H9 (cell line): ENCODE measurements at regions not wholly inside any gene's neighbourhood (a gene's known extent, or its start where the extent isn't known, plus 50 kb on each side); places are given as distances from the start of the nearest gene placed in this dataset.

Experiments used
- DNase-seq: peaks from one replicate; pipeline ENCODE4 v3.0.0-alpha.2; 2017
- H2AFZ ChIP-seq: one replicate; pipeline ENCODE4 v1.6.1; 2013; ENCODE audit warnings: mild to moderate bottlenecking, low read length, control low read depth, moderate library complexity
- H2AK5ac ChIP-seq: 2 replicates; pipeline ENCODE4 v1.6.1; 2013; ENCODE audit warnings: low read length, control low read depth, mixed read lengths; ENCODE audit not compliant: insufficient read length
- H2BK120ac ChIP-seq: one replicate; pipeline ENCODE4 v1.6.1; 2013; ENCODE audit warnings: low read depth, mild to moderate bottlenecking, low read length, control low read depth, inconsistent platforms; ENCODE audit not compliant: poor library complexity, severe bottlenecking
- H2BK12ac ChIP-seq: 2 replicates; pipeline ENCODE4 v1.6.1; 2013; ENCODE audit warnings: low read length, control low read depth, mixed read lengths, low read depth; ENCODE audit not compliant: insufficient read length
- H2BK15ac ChIP-seq: 2 replicates; pipeline ENCODE4 v1.6.1; 2013; ENCODE audit warnings: low read depth, low read length, control low read depth
- H2BK20ac ChIP-seq: one replicate; pipeline ENCODE4 v1.6.1; 2013; ENCODE audit warnings: low read depth, mild to moderate bottlenecking, low read length, control low read depth, inconsistent platforms; ENCODE audit not compliant: poor library complexity, severe bottlenecking
- H2BK5ac ChIP-seq: 2 replicates; pipeline ENCODE4 v1.6.1; 2013; ENCODE audit warnings: low read length, control low read depth, mixed read lengths; ENCODE audit not compliant: insufficient read length
- H3K14ac ChIP-seq: 2 replicates; pipeline ENCODE4 v1.6.1; 2013; ENCODE audit warnings: low read length, control low read depth; ENCODE audit not compliant: insufficient read depth
- H3K18ac ChIP-seq: 2 replicates; pipeline ENCODE4 v1.6.1; 2013; ENCODE audit warnings: low read depth, mild to moderate bottlenecking, mixed read lengths, low read length, control low read depth; ENCODE audit not compliant: insufficient read length
- H3K23ac ChIP-seq: 2 replicates; pipeline ENCODE4 v1.6.1; 2013; ENCODE audit warnings: low read length, control low read depth, mixed read lengths, low read depth; ENCODE audit not compliant: insufficient read length
- H3K23me2 ChIP-seq: 2 replicates; pipeline ENCODE4 v1.6.1; 2013; ENCODE audit warnings: low read depth, mild to moderate bottlenecking, mixed read lengths, low read length, control low read depth; ENCODE audit not compliant: insufficient read length, poor library complexity, severe bottlenecking
- H3K27ac ChIP-seq: 2 replicates; pipeline ENCODE4 v1.5.1; 2013; ENCODE audit warnings: low read length, control low read depth, mixed read lengths, low read depth; ENCODE audit not compliant: insufficient read length
- H3K27me3 ChIP-seq: 2 replicates; pipeline ENCODE4 v1.6.1; 2013; ENCODE audit warnings: low read length, control low read depth, inconsistent platforms; ENCODE audit not compliant: insufficient read depth
- H3K4ac ChIP-seq: 2 replicates; pipeline ENCODE4 v1.6.1; 2013; ENCODE audit warnings: low read depth, mild to moderate bottlenecking, control low read depth, inconsistent platforms, low read length, moderate library complexity
- H3K4me1 ChIP-seq: 2 replicates; pipeline ENCODE4 v1.6.1; 2013; ENCODE audit warnings: low read length, control low read depth, inconsistent platforms; ENCODE audit not compliant: insufficient read depth
- H3K4me2 ChIP-seq: 2 replicates; pipeline ENCODE4 v1.6.1; 2013; ENCODE audit warnings: low read length, control low read depth, mixed read lengths; ENCODE audit not compliant: insufficient read length, insufficient read depth
- H3K56ac ChIP-seq: 2 replicates; pipeline ENCODE4 v1.6.1; 2013; ENCODE audit warnings: low read depth, mild to moderate bottlenecking, mixed read lengths, low read length, control low read depth; ENCODE audit not compliant: insufficient read length
- H3K79me1 ChIP-seq: 2 replicates; pipeline ENCODE4 v1.6.1; 2013; ENCODE audit warnings: low read depth, mild to moderate bottlenecking, moderate library complexity, low read length, control low read depth, inconsistent platforms; ENCODE audit not compliant: insufficient read depth, poor library complexity, severe bottlenecking
- H3K79me2 ChIP-seq: 2 replicates; pipeline ENCODE4 v1.6.1; 2013; ENCODE audit warnings: low read length, control low read depth, inconsistent platforms; ENCODE audit not compliant: insufficient read depth
- H3K9ac ChIP-seq: 2 replicates; pipeline ENCODE4 v1.6.1; 2013; ENCODE audit warnings: low read length, control low read depth, mixed read lengths; ENCODE audit not compliant: insufficient read length; ENCODE audit errors: extremely low read depth
- H3K9me3 ChIP-seq: one replicate; pipeline ENCODE4 v1.6.1; 2013; ENCODE audit warnings: low read depth, low read length, inconsistent platforms; ENCODE audit not compliant: control insufficient read depth
- H3T11ph ChIP-seq: one replicate; pipeline ENCODE4 v1.6.1; 2013; ENCODE audit warnings: mild to moderate bottlenecking, low read length, control low read depth, inconsistent platforms
- H4K20me1 ChIP-seq: one replicate; pipeline ENCODE4 v1.6.1; 2013; ENCODE audit not compliant: control insufficient read depth, insufficient read length, insufficient read depth
- H4K5ac ChIP-seq: 2 replicates; pipeline ENCODE4 v1.6.1; 2013; ENCODE audit warnings: low read depth, mild to moderate bottlenecking, mixed read lengths, low read length, control low read depth; ENCODE audit not compliant: insufficient read length
- H4K8ac ChIP-seq: replicated peaks from 2 replicates; pipeline ENCODE4 v1.6.1; 2013; ENCODE audit warnings: low read length, control low read depth, mixed read lengths, low read depth; ENCODE audit not compliant: insufficient read length
- H4K91ac ChIP-seq: 2 replicates; pipeline ENCODE4 v1.6.1; 2013; ENCODE audit warnings: low read depth, mild to moderate bottlenecking, moderate library complexity, mixed read lengths, low read length, control low read depth; ENCODE audit not compliant: insufficient read length
- H3K27ac Mint-ChIP-seq, 3 experiments: 2 replicates in 2 of 3; 3 replicates in 1 of 3; pipeline ENCODE4 v1.8.0; 2020 to 2021; ENCODE audit warnings: mixed read lengths in 3 of 3, mild to moderate bottlenecking in 1 of 3, moderate library complexity in 1 of 3
- H3K27me3 Mint-ChIP-seq: 2 replicates; pipeline ENCODE4 v1.8.0; 2021; ENCODE audit warnings: low read depth, mild to moderate bottlenecking, moderate library complexity, mixed read lengths
- H3K36me3 Mint-ChIP-seq, 3 experiments: 2 replicates in 2 of 3; 3 replicates in 1 of 3; pipeline ENCODE4 v1.8.0; 2020 to 2021; ENCODE audit warnings: low read depth in 3 of 3, mixed read lengths in 3 of 3; ENCODE audit not compliant: insufficient read depth in 1 of 3
- H3K4me1 Mint-ChIP-seq, 2 experiments: 2 replicates each; pipeline ENCODE4 v1.8.0; 2020; ENCODE audit warnings: mixed read lengths in 2 of 2
- H3K4me3 Mint-ChIP-seq, 2 experiments: 2 replicates in 1 of 2; 3 replicates in 1 of 2; pipeline ENCODE4 v1.8.0; 2020 to 2021; ENCODE audit warnings: mild to moderate bottlenecking in 2 of 2, mixed read lengths in 2 of 2, moderate library complexity in 1 of 2
- H3K9me3 Mint-ChIP-seq, 2 experiments: 2 replicates in 1 of 2; 3 replicates in 1 of 2; pipeline ENCODE4 v1.8.0; 2020; ENCODE audit warnings: mild to moderate bottlenecking in 2 of 2, mixed read lengths in 2 of 2, moderate library complexity in 1 of 2
- CTCF ChIP-seq: fragments of 200-600 bp; sonication (generic); conservative IDR thresholded peaks from 3 replicates; pipeline ENCODE4 v1.8.0; 2021; ENCODE audit warnings: antibody characterized with exemption, mild to moderate bottlenecking
- WGBS: extraction: QIAGEN DNeasy Blood & Tissue Kit; methylation state at CpG from one replicate; pipeline ENCODE4 v1.1.7; 2013; ENCODE audit warnings: missing lambda C conversion rate, low lambda C conversion rate, mixed read lengths; ENCODE audit not compliant: insufficient read length; ENCODE audit errors: extremely low coverage; 5-methylcytosine and 5-hydroxymethylcytosine counted together

GRCh38 chr10:65335311-65335710, 1590.5 kb upstream of the LRRTM3 start:
- no CpG with 5 or more reads among the region's 2 CpGs for WGBS
- Histone ChIP-seq H4K8ac (no peak overlapping the region), H3K23ac (no peak overlapping the region), H3K23me2 (no peaks in the 10 kb centered on the region), H3K9ac (no peak overlapping the region), H3K4ac (no peak overlapping the region), H3K18ac (no peak overlapping the region), H3K79me1 (no peaks in the 10 kb centered on the region), H2BK120ac (no peak overlapping the region), H2AFZ (no peak overlapping the region), H4K20me1 (no peaks in the 10 kb centered on the region), H3K4me1 (no peaks in the 10 kb centered on the region), H2BK5ac (no peak overlapping the region), H3K27me3 (no peaks in the 10 kb centered on the region), H2BK15ac (no peak overlapping the region), H3K56ac (no peak overlapping the region), H4K91ac (no peak overlapping the region), H3K4me2 (no peak overlapping the region), H2AK5ac (no peak overlapping the region), H3T11ph (no peak overlapping the region), H3K79me2 (no peaks in the 10 kb centered on the region), H2BK12ac (no peak overlapping the region), H2BK20ac (no peak overlapping the region), H3K9me3 (no peaks in the 10 kb centered on the region), H3K27ac (no peak overlapping the region), H4K5ac (no peak overlapping the region), H3K14ac (no peak overlapping the region)
- TF ChIP-seq CTCF: no peak
- Mint-ChIP-seq H3K4me3 (no peak overlapping the region), H3K4me1 (no peaks in the 10 kb centered on the region), H3K27me3 (no peaks in the 10 kb centered on the region), H3K9me3 (no peaks in the 10 kb centered on the region), H3K36me3 (no peaks in the 10 kb centered on the region), H3K27ac (no peak overlapping the region)
- DNase-seq: no peak
